Sigmoid colon (tissue), 6 donors: ENCODE measurements at regions not wholly inside any gene's neighbourhood (a gene's known extent, or its start where the extent isn't known, plus 50 kb on each side); places are given as distances from the start of the nearest gene placed in this dataset.

Experiments used
- DNase-seq: peaks from one replicate; pipeline ENCODE4 v3.0.0-alpha.2; 2019
- H3K27ac ChIP-seq, 4 donors: fragments of 200-600 bp; sonication (generic); one replicate each; pipeline ENCODE4 v1.5.1; 2016 to 2019; ENCODE audit warnings: mild to moderate bottlenecking in 1 of 4
- H3K27me3 ChIP-seq, 3 donors: fragments of 200-600 bp; sonication (generic); one replicate each; pipeline ENCODE4 v1.5.1; 2019; ENCODE audit warnings: mild to moderate bottlenecking in 1 of 3
- H3K36me3 ChIP-seq, 4 donors: fragments of 200-600 bp; sonication (generic); one replicate each; pipeline ENCODE4 v1.5.1; 2016 to 2019
- H3K4me1 ChIP-seq, 4 donors: fragments of 200-600 bp; sonication (generic); one replicate each; pipeline ENCODE4 v1.5.1; 2017 to 2019
- H3K4me3 ChIP-seq, 4 donors: fragments of 200-600 bp; sonication (generic); one replicate each; pipeline ENCODE4 v1.5.1; 2017 to 2019; ENCODE audit warnings: mild to moderate bottlenecking in 2 of 4, moderate library complexity in 1 of 4
- H3K9me3 ChIP-seq, 4 donors: fragments of 200-600 bp in 3 of 4; sonication (generic) in 3 of 4; one replicate each; pipeline versions ENCODE4 v1.5.1 to v1.6.1; 2013 to 2019
- CTCF ChIP-seq, 4 experiments: fragments of 450-650 bp in 3 of 4; fragments of 200-600 bp in 1 of 4; IDR thresholded peaks; one replicate each; pipeline ENCODE4 v1.5.1; 2016 to 2019; ENCODE audit warnings: antibody characterized with exemption in 4 of 4, mild to moderate bottlenecking in 3 of 4, moderate library complexity in 2 of 4
- EP300 ChIP-seq, 4 donors: sonication (generic); formaldehyde crosslinking; IDR thresholded peaks; one replicate each; pipeline ENCODE4 v1.6.1; 2017; ENCODE audit warnings: antibody characterized with exemption in 4 of 4
- POLR2A ChIP-seq, 2 donors: fragments of 450-650 bp; IDR thresholded peaks; one replicate each; pipeline ENCODE4 v1.6.1; 2016; ENCODE audit warnings: antibody characterized with exemption in 2 of 2, mild to moderate bottlenecking in 2 of 2, moderate library complexity in 2 of 2
- POLR2AphosphoS5 ChIP-seq, 4 donors: sonication (generic); formaldehyde crosslinking; IDR thresholded peaks; one replicate each; pipeline ENCODE4 v1.6.1; 2017; ENCODE audit warnings: antibody characterized with exemption in 4 of 4
- WGBS, 2 donors: extraction: QIAGEN DNeasy Blood & Tissue Kit; methylation state at CpG; one replicate each; pipeline ENCODE4 v1.1.7; 2013; 5-methylcytosine and 5-hydroxymethylcytosine counted together
- intact Hi-C: fragments of 100-400 bp; cut with DNase I; formaldehyde crosslinking; loops from one replicate; pipeline ENCODE4 v1.15.1; 2023
- donor health status: healthy with polysubstance abuse.
- donor health status: healthy.

- TF ChIP-seq CTCF (IDR thresholded peaks at IDR 0.05) (no peak), POLR2AphosphoS5 (IDR thresholded peaks at IDR 0.05) (no peak), EP300 (IDR thresholded peaks at IDR 0.05) (no peak), POLR2A (IDR thresholded peaks at IDR 0.05) (no peak)
- DNase-seq, result no peak
- intact Hi-C loops, result no loop called here
- H3K4me1 ChIP-seq, result no peaks in the 10 kb centered on the region
- WGBS, 2 donors, result 87 to 89% methylated on average over 6 of the region's 6 CpGs
- no peak overlapping the region for H3K27ac ChIP-seq
- H3K27me3 ChIP-seq, result no peaks in the 10 kb centered on the region
- H3K36me3 ChIP-seq, result no peaks in the 10 kb centered on the region
- H3K9me3 ChIP-seq, result no peaks in the 10 kb centered on the region
- H3K4me3 ChIP-seq, result no peak overlapping the region
Measured at GRCh38 chr12:127509066-127509778, 757.7 kb upstream of the TMEM132C start.

DNA sequence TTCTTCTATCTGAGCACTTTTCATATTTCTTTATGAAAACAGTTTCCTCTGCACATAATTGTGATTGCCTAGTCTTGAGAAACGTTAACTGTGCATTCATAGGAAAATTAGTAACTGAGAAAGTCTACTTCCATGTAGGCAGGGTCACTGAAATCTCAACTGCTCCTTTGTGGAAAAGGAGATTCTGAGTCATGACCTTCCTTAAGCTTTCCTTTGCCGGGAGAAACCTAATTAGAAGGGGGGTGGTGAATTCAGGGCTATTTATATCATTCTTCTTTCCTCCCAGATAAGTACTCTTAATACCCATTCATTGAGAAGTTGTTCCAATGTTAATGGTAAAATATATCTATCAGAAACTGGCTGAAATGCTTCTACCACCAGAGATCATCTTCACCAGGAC lies 751.0 kb upstream of the TMEM132C start:
- H3K9me3 ChIP-seq, result no peaks in the 10 kb centered on the region
- intact Hi-C loops, result no loop called here
- no peak for DNase-seq
- H3K4me1 ChIP-seq, result no peaks in the 10 kb centered on the region
- no peak overlapping the region for H3K27ac ChIP-seq
- no peaks in the 10 kb centered on the region for H3K27me3 ChIP-seq
- no peaks in the 10 kb centered on the region for H3K36me3 ChIP-seq
- H3K4me3 ChIP-seq, result no peak overlapping the region
- WGBS, 2 donors, result 49 to 66% methylated on average over 2 of the region's 2 CpGs
- TF ChIP-seq EP300 (IDR thresholded peaks at IDR 0.05) (no peak), POLR2AphosphoS5 (IDR thresholded peaks at IDR 0.05) (no peak), CTCF (IDR thresholded peaks at IDR 0.05) (no peak), POLR2A (IDR thresholded peaks at IDR 0.05) (no peak)

GRCh38 chr12:127516467-127516866 lies 750.5 kb upstream of the TMEM132C start:
- Histone ChIP-seq H3K4me1 (no peaks in the 10 kb centered on the region), H3K9me3 (no peaks in the 10 kb centered on the region), H3K27me3 (no peaks in the 10 kb centered on the region), H3K4me3 (no peak overlapping the region), H3K36me3 (no peaks in the 10 kb centered on the region), H3K27ac (no peak overlapping the region)
- 73 to 80% methylated on average over 1 of the region's 1 CpG for WGBS, 2 donors
- intact Hi-C loops, result no loop called here
- no peak for TF ChIP-seq EP300 (IDR thresholded peaks at IDR 0.05)
- no peak for TF ChIP-seq POLR2A (IDR thresholded peaks at IDR 0.05)
- TF ChIP-seq POLR2AphosphoS5 (IDR thresholded peaks at IDR 0.05), result no peak
- no peak for TF ChIP-seq CTCF (IDR thresholded peaks at IDR 0.05)
- no peak for DNase-seq

GRCh38 chr12:127519779-127520178 lies 747.2 kb upstream of the TMEM132C start:
- Histone ChIP-seq H3K4me1 (no peaks in the 10 kb centered on the region), H3K9me3 (no peaks in the 10 kb centered on the region), H3K36me3 (no peaks in the 10 kb centered on the region), H3K4me3 (no peak overlapping the region), H3K27me3 (no peaks in the 10 kb centered on the region), H3K27ac (no peak overlapping the region)
- WGBS, 2 donors, result 31 to 54% methylated on average over 2 of the region's 2 CpGs
- DNase-seq, result no peak
- intact Hi-C loops, result no loop called here
- TF ChIP-seq CTCF (IDR thresholded peaks at IDR 0.05), result no peak
- no peak for TF ChIP-seq POLR2AphosphoS5 (IDR thresholded peaks at IDR 0.05)
- TF ChIP-seq POLR2A (IDR thresholded peaks at IDR 0.05), result no peak
- no peak for TF ChIP-seq EP300 (IDR thresholded peaks at IDR 0.05)

- no peaks in the 10 kb centered on the region for H3K27me3 ChIP-seq
- no peaks in the 10 kb centered on the region for H3K9me3 ChIP-seq
- no peak for TF ChIP-seq POLR2A (IDR thresholded peaks at IDR 0.05)
- TF ChIP-seq EP300 (IDR thresholded peaks at IDR 0.05), result no peak
- TF ChIP-seq POLR2AphosphoS5 (IDR thresholded peaks at IDR 0.05), result no peak
- no peak for TF ChIP-seq CTCF (IDR thresholded peaks at IDR 0.05)
- DNase-seq, result no peak
- H3K4me3 ChIP-seq, result no peak overlapping the region
- no peaks in the 10 kb centered on the region for H3K4me1 ChIP-seq
- H3K36me3 ChIP-seq, result no peaks in the 10 kb centered on the region
- no peak overlapping the region for H3K27ac ChIP-seq
- intact Hi-C loops, result no loop called here
- 68 to 82% methylated on average over 3 of the region's 3 CpGs for WGBS, 2 donors
Measured at GRCh38 chr12:127526925-127527324, 740.0 kb upstream of the TMEM132C start.
